RWPE2 (cell line): ENCODE measurements at regions not wholly inside any gene's neighbourhood (a gene's known extent, or its start where the extent isn't known, plus 50 kb on each side); places are given as distances from the start of the nearest gene placed in this dataset.

ENCODE experiments used
- ATAC-seq: fragments of 200-7000 bp; cut with Tn5 transposase; 3 replicates; pipeline ENCODE4 v1.9.1; 2021; ENCODE audit warnings: low read depth
- DNase-seq: peaks from one replicate; pipeline ENCODE4 v3.0.0-alpha.2; 2020; ENCODE audit warnings: low spot score
- H3K27ac ChIP-seq: fragments of 450-650 bp; 2 replicates; pipeline ENCODE4 v1.5.1; 2017; ENCODE audit warnings: mild to moderate bottlenecking; ENCODE audit not compliant: poor library complexity, severe bottlenecking
- H3K27me3 ChIP-seq: fragments of 250-450 bp; sonication (Bioruptor Pico); 2 replicates; pipeline ENCODE4 v1.5.1; 2021; ENCODE audit warnings: mild to moderate bottlenecking, moderate library complexity; ENCODE audit not compliant: insufficient read depth, poor library complexity, severe bottlenecking
- H3K36me3 ChIP-seq: fragments of 250-450 bp; sonication (Bioruptor Pico); 2 replicates; pipeline ENCODE4 v1.5.1; 2020; ENCODE audit warnings: low read depth, mild to moderate bottlenecking, moderate library complexity
- H3K4me1 ChIP-seq: fragments of 250-450 bp; sonication (Bioruptor Pico); 2 replicates; pipeline ENCODE4 v1.5.1; 2021; ENCODE audit warnings: mild to moderate bottlenecking, moderate library complexity; ENCODE audit not compliant: insufficient read depth, poor library complexity, severe bottlenecking
- H3K4me3 ChIP-seq: fragments of 250-450 bp; sonication (Bioruptor Pico); 2 replicates; pipeline ENCODE4 v1.5.1; 2021; ENCODE audit warnings: mild to moderate bottlenecking, moderate library complexity; ENCODE audit not compliant: severe bottlenecking
- H3K9me3 ChIP-seq: fragments of 250-450 bp; sonication (Bioruptor Pico); 2 replicates; pipeline ENCODE4 v1.5.1; 2021; ENCODE audit warnings: mild to moderate bottlenecking, moderate library complexity; ENCODE audit not compliant: severe bottlenecking
- TF ChIP-seq, protein P1 (sequence below): fragments of 450-650 bp; IDR thresholded peaks from one replicate; pipeline ENCODE4 v1.5.1; 2017; ENCODE audit warnings: mild to moderate bottlenecking, moderate library complexity; ENCODE audit not compliant: poor library complexity, severe bottlenecking

DNA sequence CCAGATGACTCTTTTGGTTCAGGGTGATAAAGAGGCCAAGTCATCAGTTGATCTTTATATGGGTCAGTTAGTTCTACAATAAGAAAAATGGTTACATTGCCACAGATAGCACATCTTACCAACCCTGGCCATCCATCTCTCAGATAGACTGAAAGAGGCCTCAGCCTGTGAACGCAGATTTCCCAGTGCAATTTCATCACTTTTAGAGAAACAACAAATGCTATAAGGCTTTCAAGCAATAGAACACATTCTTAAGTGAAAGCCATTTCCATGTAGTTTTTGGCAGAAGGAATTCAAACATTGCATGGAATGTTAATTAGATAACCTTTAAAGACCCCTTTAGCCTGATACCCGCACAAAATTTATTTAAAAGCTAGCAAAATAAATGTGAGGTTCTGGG is 200.6 kb upstream of the ZBTB20 start:
- no peak overlapping the region for H3K4me3 ChIP-seq
- no peaks in the 10 kb centered on the region for H3K36me3 ChIP-seq
- no peak for ATAC-seq
- H3K4me1 ChIP-seq: no peaks in the 10 kb centered on the region
- H3K27me3 ChIP-seq: no peaks in the 10 kb centered on the region
- TF ChIP-seq, protein P1, sequence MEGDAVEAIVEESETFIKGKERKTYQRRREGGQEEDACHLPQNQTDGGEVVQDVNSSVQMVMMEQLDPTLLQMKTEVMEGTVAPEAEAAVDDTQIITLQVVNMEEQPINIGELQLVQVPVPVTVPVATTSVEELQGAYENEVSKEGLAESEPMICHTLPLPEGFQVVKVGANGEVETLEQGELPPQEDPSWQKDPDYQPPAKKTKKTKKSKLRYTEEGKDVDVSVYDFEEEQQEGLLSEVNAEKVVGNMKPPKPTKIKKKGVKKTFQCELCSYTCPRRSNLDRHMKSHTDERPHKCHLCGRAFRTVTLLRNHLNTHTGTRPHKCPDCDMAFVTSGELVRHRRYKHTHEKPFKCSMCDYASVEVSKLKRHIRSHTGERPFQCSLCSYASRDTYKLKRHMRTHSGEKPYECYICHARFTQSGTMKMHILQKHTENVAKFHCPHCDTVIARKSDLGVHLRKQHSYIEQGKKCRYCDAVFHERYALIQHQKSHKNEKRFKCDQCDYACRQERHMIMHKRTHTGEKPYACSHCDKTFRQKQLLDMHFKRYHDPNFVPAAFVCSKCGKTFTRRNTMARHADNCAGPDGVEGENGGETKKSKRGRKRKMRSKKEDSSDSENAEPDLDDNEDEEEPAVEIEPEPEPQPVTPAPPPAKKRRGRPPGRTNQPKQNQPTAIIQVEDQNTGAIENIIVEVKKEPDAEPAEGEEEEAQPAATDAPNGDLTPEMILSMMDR: no peak
- no peak for DNase-seq
- H3K27ac ChIP-seq: no peak overlapping the region
- H3K9me3 ChIP-seq: no peaks in the 10 kb centered on the region

- H3K36me3 ChIP-seq: no peaks in the 10 kb centered on the region
- no peaks in the 10 kb centered on the region for H3K27me3 ChIP-seq
- H3K27ac ChIP-seq: no peak overlapping the region
- DNase-seq: no peak
- H3K4me1 ChIP-seq: no peaks in the 10 kb centered on the region
- H3K9me3 ChIP-seq: no peaks in the 10 kb centered on the region
- no peak overlapping the region for H3K4me3 ChIP-seq
- no peak for ATAC-seq
- TF ChIP-seq, protein P1: no peak
These were observed 201.3 kb upstream of the ZBTB20 start for GRCh38 chr3:115348412-115348811.

DNA sequence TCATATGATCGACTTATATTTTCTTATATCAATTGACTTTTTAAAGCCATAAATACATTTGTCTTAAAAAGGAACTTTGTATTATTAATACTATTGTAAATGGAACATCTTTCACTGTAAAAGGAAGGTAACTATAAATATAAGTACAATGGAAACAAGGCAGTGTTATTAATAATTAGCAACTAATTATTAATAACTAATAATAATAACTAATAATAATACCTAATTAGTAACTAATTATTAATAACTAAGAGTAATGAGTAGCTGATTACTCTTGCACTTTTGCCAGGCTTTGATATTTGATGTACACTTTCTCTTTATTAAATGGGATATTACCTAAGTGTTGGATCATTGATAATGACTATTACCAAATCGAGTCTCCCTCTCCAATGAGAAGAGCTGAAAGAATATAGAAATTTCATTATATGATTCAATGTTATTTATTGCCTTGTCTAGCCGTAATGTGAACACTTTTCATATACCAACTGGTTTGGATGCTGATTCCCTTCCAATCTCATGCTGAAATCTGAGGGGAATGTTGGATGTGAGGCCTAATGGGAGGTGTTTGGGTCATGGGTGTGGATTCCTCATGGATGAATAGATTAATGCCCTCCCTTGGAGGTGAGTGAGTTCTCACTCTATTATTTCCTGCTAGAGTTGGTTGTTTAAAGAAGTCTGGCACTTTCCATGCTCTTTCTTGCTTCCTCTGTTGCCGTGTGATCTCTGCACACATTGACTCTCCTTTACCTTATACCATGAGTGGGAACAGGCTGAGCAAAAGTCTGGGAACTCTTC is 202.1 kb upstream of the ZBTB20 start:
- no peaks in the 10 kb centered on the region for H3K27me3 ChIP-seq
- H3K4me1 ChIP-seq: no peaks in the 10 kb centered on the region
- DNase-seq: no peak
- no peak for ATAC-seq
- no peaks in the 10 kb centered on the region for H3K36me3 ChIP-seq
- TF ChIP-seq, protein P1: no peak
- H3K4me3 ChIP-seq: no peak overlapping the region
- no peaks in the 10 kb centered on the region for H3K9me3 ChIP-seq
- no peak overlapping the region for H3K27ac ChIP-seq

DNA sequence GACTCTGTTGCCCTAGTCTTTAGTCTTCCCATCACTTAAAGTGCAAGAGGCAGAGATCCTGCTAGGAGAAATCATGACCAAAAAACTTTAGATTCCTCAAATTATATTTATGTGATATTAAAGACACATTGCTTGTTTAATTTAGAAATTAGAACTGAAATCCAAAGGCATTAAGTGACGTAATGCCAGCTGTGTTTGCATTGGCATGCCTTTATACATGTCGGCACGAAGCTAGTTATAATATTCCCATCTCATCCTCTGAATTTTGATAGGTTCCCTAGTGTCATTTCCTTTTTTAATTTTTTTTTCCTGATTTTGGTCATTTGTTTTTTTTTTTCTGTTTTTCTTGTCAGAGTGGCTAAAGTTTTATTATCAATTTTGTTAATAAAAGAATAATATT is 203.5 kb upstream of the ZBTB20 start:
- H3K9me3 ChIP-seq: no peaks in the 10 kb centered on the region
- H3K4me3 ChIP-seq: no peak overlapping the region
- H3K27ac ChIP-seq: no peak overlapping the region

More for the DNA sequence above, 203.5 kb upstream of the ZBTB20 start:
- Histone ChIP-seq H3K36me3 (no peaks in the 10 kb centered on the region), H3K27me3 (no peaks in the 10 kb centered on the region), H3K4me1 (no peaks in the 10 kb centered on the region)
- ATAC-seq: no peak
- TF ChIP-seq, protein P1: no peak
- DNase-seq: no peak
